ENCODE measurements at regions not wholly inside any gene's neighbourhood (a gene's known extent, or its start where the extent isn't known, plus 50 kb on each side); places are given as distances from the start of the nearest gene placed in this dataset.

- no peak for TF ChIP-seq SP2 (CRISPR knock-in tag; IDR thresholded peaks at IDR 0.05)
- TF ChIP-seq ATF1 (CRISPR knock-in tag; IDR thresholded peaks at IDR 0.05), result no peak
- peak; percentile 29; the same call in 1 of the 2 replicates for TF ChIP-seq MED1 (CRISPR knock-in tag; IDR thresholded peaks at IDR 0.05)
- no peak for TF ChIP-seq ZNF281 (CRISPR knock-in tag; IDR thresholded peaks at IDR 0.05; ENCODE audit: borderline replicate concordance)
- TF ChIP-seq SRSF9 (IDR thresholded peaks at IDR 0.05; ENCODE audit: borderline replicate concordance, insufficient read depth, low read depth, low read length, poor library complexity, severe bottlenecking), result no peak
- TF ChIP-seq RARA (CRISPR knock-in tag; IDR thresholded peaks at IDR 0.05), result peak; percentile 57; the same call in 1 of the 2 replicates
- TF ChIP-seq ZNF577 (CRISPR knock-in tag; IDR thresholded peaks at IDR 0.05; ENCODE audit: borderline replicate concordance, low read depth), result no peak
- no peak for TF ChIP-seq KLF11 (CRISPR knock-in tag; IDR thresholded peaks at IDR 0.05)
- no peak for TF ChIP-seq RARG (CRISPR knock-in tag; IDR thresholded peaks at IDR 0.05; ENCODE audit: low read depth)
Measured at GRCh38 chr16:54203851-54204505, 82.6 kb downstream of the IRX3 start (continued).

- Histone ChIP-seq H3K36me3 (replicated peaks in 1 of 2; ENCODE audit: control insufficient read depth in 1 of 2, insufficient read depth in 2 of 2, low read length in 2 of 2) (no peaks in the 10 kb centered on the region), H3K79me2 (ENCODE audit: insufficient read depth, low read length) (no peaks in the 10 kb centered on the region), H4K20me1 (ENCODE audit: insufficient read depth, low read length) (no peaks in the 10 kb centered on the region), H3K4me2 (ENCODE audit: low read depth, low read length) (no peak overlapping the region), H3K27ac (ENCODE audit: extremely low read length, insufficient read depth, low read length) (no peak overlapping the region), H3K4me1 (ENCODE audit: insufficient read depth, low read length) (peaks cover 49% of the 10 kb centered on the region), H3K9me3 (ENCODE audit: low read length) (no peaks in the 10 kb centered on the region), H3K27me3 (ENCODE audit: control insufficient read depth in 1 of 2, insufficient read depth in 2 of 2, low read length in 2 of 2) (peaks cover 8 to 20% of the 10 kb centered on the region in 2 experiments), H2AFZ (ENCODE audit: low read length) (no peak overlapping the region), H3K4me3 (replicated peaks in 1 of 3; ENCODE audit: insufficient read depth in 1 of 3, low read depth in 2 of 3, low read length in 3 of 3) (no peak overlapping the region), H3K9ac (ENCODE audit: insufficient read depth, low read depth, low read length) (no peak overlapping the region)
- CTCF ChIA-PET (ENCODE audit: low intra/inter-chr PET ratio, low total read pairs), result no interaction called here
- no peak for FAIRE-seq
- intact Hi-C loops (cut with micrococcal nuclease; ENCODE audit: unreplicated experiment), result no loop called here
- TF ChIP-seq ZNF644 (CRISPR knock-in tag; IDR thresholded peaks at IDR 0.05; ENCODE audit: low read depth) (0 out of 2 replicates have a peak, but pooled peaks have one; percentile 15), TMF1 (CRISPR knock-in tag; IDR thresholded peaks at IDR 0.05; ENCODE audit: low read depth) (no peak), MTA3 (CRISPR knock-in tag; IDR thresholded peaks at IDR 0.05) (no peak)
- 50% methylated on average over 3 of the region's 3 CpGs for WGBS (ENCODE audit: low lambda C conversion rate)
- 0 out of 3 replicates have a peak, but pooled peaks have one; percentile 13 for ATAC-seq
- POLR2A ChIA-PET, result no interaction called here
- in situ Hi-C loops (cut with HindIII; ENCODE audit: extremely low pct_ligation_motif_present, low pct_unique_long_range_greater_than_20kb), result no loop called here
- DNase-seq (ENCODE audit: low spot score), result no peak
- no TSS peak for BruUV-seq (replicated peaks)
Measured at GRCh38 chr16:54203384-54203783, 83.2 kb downstream of the IRX3 start.
